Inferior parietal cortex (tissue), 1 donor: ENCODE measurements at regions not wholly inside any gene's neighbourhood (a gene's known extent, or its start where the extent isn't known, plus 50 kb on each side); places are given as distances from the start of the nearest gene placed in this dataset.

Source experiments
- DNase-seq: peaks from one replicate; pipeline ENCODE4 v3.0.0-alpha.2; 2016; ENCODE audit errors: extremely low spot score

- DNase-seq, result no peak
Observed at GRCh38 chr6:90977513-90977912, 390.6 kb upstream of the MAP3K7 start.

- DNase-seq, result no peak
Observed at GRCh38 chr6:90976341-90976740, 389.5 kb upstream of the MAP3K7 start.

DNA sequence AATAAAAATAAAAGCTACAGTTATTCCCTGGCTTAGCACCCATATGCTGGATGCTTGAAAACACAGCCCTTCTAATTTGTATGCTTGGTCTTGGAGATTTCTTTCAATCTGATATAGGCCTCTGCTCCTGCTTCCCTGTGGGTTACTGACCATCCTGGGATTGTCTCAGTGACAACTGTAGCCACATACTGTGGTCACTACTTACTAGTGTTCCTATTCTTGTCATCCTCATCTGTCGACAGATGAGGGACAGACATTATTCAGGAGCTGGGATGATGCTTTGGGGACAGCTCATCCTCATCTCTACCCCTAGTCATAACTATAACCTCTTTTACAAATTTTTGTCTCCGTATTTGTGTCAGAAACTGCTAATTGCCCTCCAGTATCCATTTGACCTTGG is 388.9 kb upstream of the MAP3K7 start:
- no peak for DNase-seq

DNA sequence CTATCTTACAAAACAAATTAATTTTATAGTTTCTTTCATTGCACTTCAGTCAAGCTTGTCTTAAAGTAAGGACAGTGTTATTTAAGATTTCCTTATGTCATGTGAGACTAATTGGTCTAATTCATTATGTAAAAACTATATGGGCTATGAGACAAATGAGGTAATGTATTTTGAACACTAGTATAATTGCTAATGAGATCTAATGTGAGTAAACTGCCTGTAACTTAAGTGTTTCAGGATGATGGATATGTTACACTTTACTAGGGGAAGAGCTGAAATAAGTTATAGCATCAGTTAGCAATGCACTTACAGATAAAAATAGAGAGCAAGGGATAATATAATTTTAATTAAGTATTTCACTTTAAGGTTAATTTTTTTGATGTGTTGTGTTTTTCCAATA is 386.3 kb upstream of the MAP3K7 start:
- DNase-seq, result no peak

- no peak for DNase-seq
Observed at GRCh38 chr6:90970672-90971071, 383.8 kb upstream of the MAP3K7 start.

GRCh38 chr6:90967471-90967870 is 380.6 kb upstream of the MAP3K7 start:
- DNase-seq, result no peak

- no peak for DNase-seq
Observed at GRCh38 chr6:90960324-90960723, 373.5 kb upstream of the MAP3K7 start.

- no peak for DNase-seq
Observed at GRCh38 chr6:90955246-90955645, 368.4 kb upstream of the MAP3K7 start.

DNA sequence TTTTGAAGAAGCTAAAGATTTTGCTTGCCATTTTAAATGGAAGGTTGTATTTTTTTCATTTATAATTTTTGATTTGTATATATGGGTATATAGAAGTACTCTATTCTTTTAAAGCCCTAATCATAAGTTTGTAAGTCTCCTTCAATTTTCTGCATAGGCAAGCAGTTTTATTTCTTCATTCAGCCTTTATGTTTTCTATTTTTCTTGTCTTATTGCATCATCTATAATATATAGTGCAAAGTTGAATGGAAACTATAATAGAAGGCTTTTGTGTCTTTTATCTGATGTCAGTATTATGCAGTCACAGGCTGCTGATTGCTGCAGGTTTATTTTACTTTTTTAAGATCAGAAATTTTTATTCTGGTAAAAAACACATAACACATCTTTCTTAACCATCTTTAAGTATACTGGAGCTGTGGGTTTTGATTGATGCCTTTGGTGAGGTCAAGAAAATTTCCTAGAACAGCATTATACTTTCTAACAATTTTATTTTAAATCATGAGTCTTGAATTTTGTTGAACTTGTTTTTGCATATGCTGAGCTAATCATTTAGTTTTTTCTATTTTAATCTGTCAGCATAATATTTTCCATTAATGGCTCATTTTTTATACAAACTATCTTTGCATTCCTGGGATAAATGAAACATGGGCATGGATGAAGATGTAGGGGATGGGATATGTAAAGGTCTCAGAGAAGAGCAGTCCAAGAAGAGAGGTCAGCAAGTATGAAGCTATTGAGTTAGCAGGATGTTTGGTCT is 366.7 kb upstream of the MAP3K7 start:
- no peak for DNase-seq

DNA sequence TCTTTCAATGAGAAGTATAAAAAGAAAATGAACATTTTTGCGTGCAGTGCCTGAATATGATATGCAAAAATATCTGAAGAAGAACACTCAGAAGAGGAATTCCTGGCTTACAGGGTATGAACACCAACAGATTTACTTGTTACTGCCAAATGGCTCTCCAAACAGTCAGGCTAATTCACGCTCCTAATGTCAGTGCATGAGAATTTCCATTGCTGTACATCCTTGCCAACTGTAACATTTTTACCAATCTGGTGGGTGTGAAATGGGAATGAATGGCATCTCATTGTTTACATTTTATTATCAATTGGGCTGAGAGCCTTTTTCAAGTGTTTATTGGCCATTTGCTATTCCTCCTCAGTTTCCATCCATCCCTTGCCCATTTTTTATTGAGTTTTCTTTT is 365.3 kb upstream of the MAP3K7 start:
- no peak for DNase-seq

GRCh38 chr6:90948540-90948939 is 361.7 kb upstream of the MAP3K7 start:
- DNase-seq, result no peak

DNA sequence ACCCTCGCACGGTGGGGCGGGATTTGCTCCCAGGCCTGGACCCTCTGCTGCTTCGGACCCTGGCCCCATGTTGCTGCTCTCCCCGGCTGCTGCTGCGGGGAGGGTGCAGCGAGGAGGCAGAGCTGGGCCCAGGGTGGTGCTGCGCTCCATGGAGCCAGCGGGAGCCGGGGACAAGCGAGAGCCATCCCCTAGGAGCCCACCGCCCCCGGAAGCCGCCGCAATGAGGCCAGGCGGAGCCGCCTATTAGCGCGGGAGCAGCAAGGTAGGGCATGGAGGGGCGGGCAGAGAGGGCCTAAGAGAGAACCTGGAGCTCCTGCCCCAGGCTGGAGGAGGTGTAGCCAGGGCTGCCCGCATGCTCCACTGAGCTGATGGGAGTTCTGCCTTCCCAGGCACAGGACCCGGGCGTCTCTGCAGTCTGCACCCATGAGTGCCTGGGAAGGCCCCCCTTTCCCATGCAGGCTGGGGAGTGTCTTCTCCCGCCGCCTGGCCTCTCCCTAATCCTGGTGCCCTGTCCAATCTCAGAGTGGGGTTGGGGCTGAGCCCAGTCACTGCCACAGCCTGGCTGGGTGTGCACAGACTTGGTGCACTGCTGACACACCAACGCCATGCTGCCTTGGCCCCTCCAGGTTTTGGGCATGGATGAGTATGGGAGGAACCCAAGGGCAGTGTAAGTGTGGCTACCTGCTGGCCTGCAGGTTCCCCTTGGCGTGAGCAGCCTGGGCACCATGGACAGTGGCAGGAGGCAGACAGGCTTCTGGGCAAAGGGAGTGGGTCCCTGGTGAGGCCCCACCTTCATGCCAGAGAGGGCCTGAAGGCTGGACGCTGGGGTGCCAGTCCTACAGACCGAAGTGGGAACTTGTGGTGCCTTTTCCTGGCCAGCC is 360.6 kb upstream of the MAP3K7 start:
- DNase-seq, result no peak

DNA sequence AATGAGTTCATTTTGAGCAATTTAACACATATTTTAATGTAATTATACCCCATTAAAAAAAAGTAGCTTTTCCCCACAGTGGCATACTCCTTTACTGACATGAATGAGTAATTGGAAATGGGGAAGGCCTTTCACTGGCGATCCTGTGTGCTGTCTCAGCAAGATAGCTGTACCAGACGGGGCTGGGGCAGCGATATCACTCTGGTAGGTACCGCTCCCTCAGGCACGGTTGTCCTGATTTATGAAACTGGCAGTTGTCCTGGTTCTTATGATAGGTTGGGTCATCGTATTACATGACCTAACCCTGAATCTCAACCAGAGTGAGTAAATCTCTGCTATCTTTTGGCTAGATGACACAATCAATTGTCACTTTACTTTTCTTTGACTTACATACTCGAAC is 355.0 kb upstream of the MAP3K7 start:
- no peak for DNase-seq

- DNase-seq, result peak; percentile 55
Observed at GRCh38 chr6:90940812-90941481, 354.1 kb upstream of the MAP3K7 start.

- DNase-seq, result no peak
Observed at GRCh38 chr6:90939906-90940305, 353.0 kb upstream of the MAP3K7 start.

GRCh38 chr6:90938122-90938521 is 351.2 kb upstream of the MAP3K7 start:
- DNase-seq, result no peak

- no peak for DNase-seq
Observed at GRCh38 chr6:90936286-90936685, 349.4 kb upstream of the MAP3K7 start.

DNA sequence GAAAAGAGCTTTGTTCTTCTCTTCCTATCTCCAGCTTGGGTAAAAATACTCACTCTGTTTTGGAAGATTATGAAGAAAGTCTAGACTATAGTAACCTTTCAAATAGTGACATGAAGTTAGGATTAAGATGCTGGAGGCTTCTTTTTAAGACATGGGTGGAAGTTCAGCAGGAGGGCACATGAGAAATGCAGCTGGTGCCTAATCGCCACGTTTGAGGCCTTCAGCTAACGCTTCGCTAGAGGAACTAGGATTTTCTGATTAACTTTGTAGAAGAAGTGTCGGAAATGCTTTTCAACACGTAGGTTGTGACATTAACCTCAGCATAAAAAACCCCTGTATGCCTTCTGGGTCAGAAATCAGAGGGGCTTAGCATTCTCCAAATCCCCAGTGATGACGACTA is 348.1 kb upstream of the MAP3K7 start:
- DNase-seq, result no peak

GRCh38 chr6:90934081-90934480 is 347.2 kb upstream of the MAP3K7 start:
- DNase-seq, result no peak

GRCh38 chr6:90932351-90932750 is 345.5 kb upstream of the MAP3K7 start:
- DNase-seq, result no peak

DNA sequence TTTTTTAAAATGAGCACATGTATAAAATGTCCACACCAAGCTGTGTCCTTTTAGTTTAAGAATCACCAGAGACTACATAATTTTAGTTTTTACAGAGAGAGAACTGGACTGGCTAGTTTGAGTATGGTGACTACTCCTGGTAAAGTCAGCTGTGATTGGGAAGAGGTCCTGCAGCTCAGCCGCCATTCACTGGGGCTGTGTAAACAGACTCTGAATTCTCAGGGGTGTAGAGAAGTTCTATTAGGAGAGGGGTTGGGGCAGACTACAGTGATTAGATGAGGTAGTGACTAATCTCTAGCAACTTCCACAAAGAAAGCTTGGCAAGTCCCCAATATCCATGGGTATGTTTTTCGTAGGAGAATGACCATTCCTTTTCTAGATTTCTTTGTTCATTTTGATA is 341.2 kb upstream of the MAP3K7 start:
- no peak for DNase-seq

GRCh38 chr6:90925726-90926125 is 338.9 kb upstream of the MAP3K7 start:
- DNase-seq, result no peak

- DNase-seq, result no peak
Observed at GRCh38 chr6:90922325-90922724, 335.5 kb upstream of the MAP3K7 start.
